ENCODE measurements at regions not wholly inside any gene's neighbourhood (a gene's known extent, or its start where the extent isn't known, plus 50 kb on each side); places are given as distances from the start of the nearest gene placed in this dataset.

DNA sequence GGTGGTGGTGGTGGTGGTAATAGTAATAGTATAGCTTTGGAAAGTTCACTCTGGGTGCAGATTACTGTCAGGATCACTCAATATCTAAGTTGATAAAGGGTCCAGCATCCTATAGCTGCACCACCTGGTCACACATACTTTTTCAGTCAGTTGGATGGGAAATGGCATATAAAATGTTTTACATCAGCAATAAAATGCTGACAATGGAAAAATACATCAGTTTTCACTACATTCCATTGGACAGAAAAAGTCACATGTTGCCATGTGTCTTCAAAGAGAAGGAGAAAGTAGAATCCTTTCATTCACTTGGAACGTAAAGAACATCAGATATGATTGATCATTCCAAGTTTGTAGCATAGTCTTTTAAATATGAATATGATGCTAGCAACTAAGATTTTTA, 481.4 kb downstream of the SLITRK6 start:
- no peak overlapping the region for H3K4me3 Mint-ChIP-seq

DNA sequence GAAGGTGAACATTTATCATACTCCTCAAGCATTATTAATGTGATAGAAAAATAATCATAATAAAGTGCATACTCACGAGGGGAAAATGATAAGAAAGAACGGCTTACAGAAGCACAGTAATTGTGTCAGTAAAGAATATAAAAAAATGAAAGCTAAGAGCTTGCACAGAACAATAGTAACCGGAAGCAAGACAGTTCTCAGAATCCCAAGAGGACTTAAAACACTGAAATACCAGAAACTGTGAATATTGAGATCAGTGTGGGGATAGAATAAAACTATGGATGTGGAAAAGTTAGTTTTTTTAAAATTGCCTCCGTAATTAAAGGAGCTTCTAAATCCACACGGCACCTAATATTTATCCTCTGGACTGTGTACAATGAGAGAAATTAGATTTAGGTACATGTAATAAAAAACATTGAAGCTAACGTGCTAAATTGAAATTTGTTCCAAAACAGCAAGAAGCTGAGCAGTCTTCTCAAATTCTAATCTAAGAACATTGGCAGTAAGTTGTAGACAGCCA, 482.7 kb downstream of the SLITRK6 start:
- no peaks in the 10 kb centered on the region for H4K20me1 ChIP-seq (ENCODE audit: control insufficient read depth, insufficient read depth, low read length, poor library complexity, severe bottlenecking)
- no peak overlapping the region for H2AFZ ChIP-seq (ENCODE audit: insufficient read depth, low read depth, low read length, poor library complexity, severe bottlenecking)
- no peaks in the 10 kb centered on the region for H3K27me3 Mint-ChIP-seq
- H3K4me3 ChIP-seq (ENCODE audit: control extremely low read depth in 1 of 5, extremely low read depth in 1 of 5, insufficient read depth in 1 of 5, low read depth in 2 of 5, low read length in 4 of 5) = no peak overlapping the region
- DNase-seq (no peak), ATAC-seq (ENCODE audit: low read depth) (no peak)
- no peaks in the 10 kb centered on the region for H3K4me1 Mint-ChIP-seq
- H3K4me1 ChIP-seq (ENCODE audit: control insufficient read depth in 2 of 2, insufficient read depth in 2 of 2, low read length in 2 of 2) = no peaks in the 10 kb centered on the region
- H3K27me3 ChIP-seq (replicated peaks in 1 of 4; ENCODE audit: control extremely low read depth in 1 of 4, control insufficient read depth in 3 of 4, insufficient read depth in 4 of 4, low read length in 3 of 4) = no peaks in the 10 kb centered on the region
- TF ChIP-seq, protein P1, sequence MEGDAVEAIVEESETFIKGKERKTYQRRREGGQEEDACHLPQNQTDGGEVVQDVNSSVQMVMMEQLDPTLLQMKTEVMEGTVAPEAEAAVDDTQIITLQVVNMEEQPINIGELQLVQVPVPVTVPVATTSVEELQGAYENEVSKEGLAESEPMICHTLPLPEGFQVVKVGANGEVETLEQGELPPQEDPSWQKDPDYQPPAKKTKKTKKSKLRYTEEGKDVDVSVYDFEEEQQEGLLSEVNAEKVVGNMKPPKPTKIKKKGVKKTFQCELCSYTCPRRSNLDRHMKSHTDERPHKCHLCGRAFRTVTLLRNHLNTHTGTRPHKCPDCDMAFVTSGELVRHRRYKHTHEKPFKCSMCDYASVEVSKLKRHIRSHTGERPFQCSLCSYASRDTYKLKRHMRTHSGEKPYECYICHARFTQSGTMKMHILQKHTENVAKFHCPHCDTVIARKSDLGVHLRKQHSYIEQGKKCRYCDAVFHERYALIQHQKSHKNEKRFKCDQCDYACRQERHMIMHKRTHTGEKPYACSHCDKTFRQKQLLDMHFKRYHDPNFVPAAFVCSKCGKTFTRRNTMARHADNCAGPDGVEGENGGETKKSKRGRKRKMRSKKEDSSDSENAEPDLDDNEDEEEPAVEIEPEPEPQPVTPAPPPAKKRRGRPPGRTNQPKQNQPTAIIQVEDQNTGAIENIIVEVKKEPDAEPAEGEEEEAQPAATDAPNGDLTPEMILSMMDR (IDR thresholded peaks at IDR 0.05) = no peak
- no peak for TF ChIP-seq EZH2 (IDR thresholded peaks at IDR 0.05; ENCODE audit: borderline replicate concordance, insufficient read depth, low read depth, low read length, poor library complexity, severe bottlenecking)
- intact Hi-C loops (cut with micrococcal nuclease) = no loop called here
- no peak overlapping the region for H3K9ac ChIP-seq (ENCODE audit: low read length)
- CTCF ChIA-PET = no interaction called here
- POLR2A ChIA-PET = no interaction called here
- WGBS (ENCODE audit: insufficient coverage) = no CpG with 5 or more reads among the region's 6 CpGs
- H3K4me2 ChIP-seq (replicated peaks; ENCODE audit: low read depth, low read length, poor library complexity, severe bottlenecking) = no peak overlapping the region
- H3K9me3 Mint-ChIP-seq (ENCODE audit: insufficient read depth) = no peaks in the 10 kb centered on the region
- no peaks in the 10 kb centered on the region for H3K79me2 ChIP-seq (ENCODE audit: control insufficient read depth, insufficient read depth, low read length)
- H3K4me3 Mint-ChIP-seq = no peak overlapping the region
- H3K36me3 ChIP-seq (replicated peaks in 1 of 2; ENCODE audit: control extremely low read depth in 1 of 2, control insufficient read depth in 1 of 2, extremely low read depth in 1 of 2, insufficient read depth in 2 of 2, low read length in 1 of 2) = no peaks in the 10 kb centered on the region
- no peak overlapping the region for H3K27ac ChIP-seq (ENCODE audit: low read length in 2 of 2)
- H3K27ac Mint-ChIP-seq = no peak overlapping the region
- no peaks in the 10 kb centered on the region for H3K9me3 ChIP-seq (ENCODE audit: control extremely low read depth in 1 of 3, control insufficient read depth in 2 of 3, insufficient read depth in 1 of 3, low read length in 2 of 3)

More for the DNA sequence above, 481.4 kb downstream of the SLITRK6 start:
- ATAC-seq (ENCODE audit: low read depth) = no peak
- no peak for DNase-seq
- ChIA-PET CTCF (no interaction called here), POLR2A (no interaction called here)
- H4K20me1 ChIP-seq (ENCODE audit: control insufficient read depth, insufficient read depth, low read length, poor library complexity, severe bottlenecking) = no peaks in the 10 kb centered on the region
- no peak overlapping the region for H2AFZ ChIP-seq (ENCODE audit: insufficient read depth, low read depth, low read length, poor library complexity, severe bottlenecking)
- no peak overlapping the region for H3K4me3 ChIP-seq (ENCODE audit: control extremely low read depth in 1 of 5, extremely low read depth in 1 of 5, insufficient read depth in 1 of 5, low read depth in 2 of 5, low read length in 4 of 5)
- H3K9me3 Mint-ChIP-seq (ENCODE audit: insufficient read depth) = no peaks in the 10 kb centered on the region
- H3K27ac Mint-ChIP-seq = no peak overlapping the region
- intact Hi-C loops (cut with micrococcal nuclease) = no loop called here
- no peaks in the 10 kb centered on the region for H3K27me3 ChIP-seq (replicated peaks in 1 of 4; ENCODE audit: control extremely low read depth in 1 of 4, control insufficient read depth in 3 of 4, insufficient read depth in 4 of 4, low read length in 3 of 4)
- H3K27ac ChIP-seq (ENCODE audit: low read length in 2 of 2) = no peak overlapping the region
- no peaks in the 10 kb centered on the region for H3K4me1 ChIP-seq (ENCODE audit: control insufficient read depth in 2 of 2, insufficient read depth in 2 of 2, low read length in 2 of 2)
- no peak overlapping the region for H3K4me2 ChIP-seq (replicated peaks; ENCODE audit: low read depth, low read length, poor library complexity, severe bottlenecking)
- no peak for TF ChIP-seq EZH2 (IDR thresholded peaks at IDR 0.05; ENCODE audit: borderline replicate concordance, insufficient read depth, low read depth, low read length, poor library complexity, severe bottlenecking)
- TF ChIP-seq, protein P1 (IDR thresholded peaks at IDR 0.05) = no peak
- no peak overlapping the region for H3K9ac ChIP-seq (ENCODE audit: low read length)
- no peaks in the 10 kb centered on the region for H3K27me3 Mint-ChIP-seq
- H3K9me3 ChIP-seq (ENCODE audit: control extremely low read depth in 1 of 3, control insufficient read depth in 2 of 3, insufficient read depth in 1 of 3, low read length in 2 of 3) = no peaks in the 10 kb centered on the region
- H3K4me1 Mint-ChIP-seq = no peaks in the 10 kb centered on the region
- no peaks in the 10 kb centered on the region for H3K79me2 ChIP-seq (ENCODE audit: control insufficient read depth, insufficient read depth, low read length)
- H3K36me3 ChIP-seq (replicated peaks in 1 of 2; ENCODE audit: control extremely low read depth in 1 of 2, control insufficient read depth in 1 of 2, extremely low read depth in 1 of 2, insufficient read depth in 2 of 2, low read length in 1 of 2) = no peaks in the 10 kb centered on the region
- no CpG with 5 or more reads among the region's 1 CpG for WGBS (ENCODE audit: insufficient coverage)

All from B cell (primary cell).